ENCODE measurements at regions not wholly inside any gene's neighbourhood (a gene's known extent, or its start where the extent isn't known, plus 50 kb on each side); places are given as distances from the start of the nearest gene placed in this dataset.

DNA sequence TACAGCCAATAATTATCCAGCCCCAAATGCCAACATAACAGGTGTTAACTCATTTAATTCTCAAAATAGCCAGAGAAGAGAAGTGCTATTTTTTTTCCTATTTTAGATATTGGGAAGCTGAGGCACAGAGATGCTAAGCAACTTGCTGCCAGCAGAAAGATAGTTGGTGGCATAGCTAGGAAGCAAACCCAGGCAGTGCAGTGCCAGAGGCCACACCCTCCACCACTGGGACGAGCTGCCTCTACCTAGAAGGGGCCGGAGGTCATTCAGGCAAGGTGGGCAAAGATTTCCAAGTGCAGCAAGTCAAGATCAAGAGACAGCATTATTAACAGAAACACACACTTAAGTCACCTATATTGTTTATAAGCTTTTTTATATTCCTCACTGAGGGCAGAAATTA lies 654.1 kb downstream of the INHBA start:
- H3K9me3 ChIP-seq (ENCODE audit: control extremely low read depth in 1 of 3, control insufficient read depth in 2 of 3, insufficient read depth in 1 of 3, low read length in 2 of 3) = peaks cover 0 to 5% (median 0%) of the 10 kb centered on the region in 3 donors
- no peaks in the 10 kb centered on the region for H3K79me2 ChIP-seq (ENCODE audit: control insufficient read depth, insufficient read depth, low read length)
- POLR2A ChIA-PET = no interaction called here
- intact Hi-C loops (cut with micrococcal nuclease) = no loop called here
- no peak for DNase-seq
- Mint-ChIP-seq H3K27ac (no peak overlapping the region), H3K4me1 (no peaks in the 10 kb centered on the region), H3K9me3 (ENCODE audit: insufficient read depth) (no peaks in the 10 kb centered on the region), H3K27me3 (no peaks in the 10 kb centered on the region), H3K4me3 (no peak overlapping the region)
- no peak overlapping the region for H3K27ac ChIP-seq (ENCODE audit: low read length in 2 of 2)
- no peaks in the 10 kb centered on the region for H3K4me1 ChIP-seq (ENCODE audit: control insufficient read depth in 2 of 2, insufficient read depth in 2 of 2, low read length in 2 of 2)
- H3K4me2 ChIP-seq (replicated peaks; ENCODE audit: low read depth, low read length, poor library complexity, severe bottlenecking) = no peak overlapping the region
- no peak overlapping the region for H3K4me3 ChIP-seq (ENCODE audit: control extremely low read depth in 1 of 5, extremely low read depth in 1 of 5, insufficient read depth in 1 of 5, low read depth in 2 of 5, low read length in 4 of 5)
- peaks cover 0 to 3% (median 0%) of the 10 kb centered on the region in 4 experiments for H3K27me3 ChIP-seq (replicated peaks in 1 of 4; ENCODE audit: control extremely low read depth in 1 of 4, control insufficient read depth in 3 of 4, insufficient read depth in 4 of 4, low read length in 3 of 4)
- TF ChIP-seq CTCF (IDR thresholded peaks at IDR 0.05) (no peak), EZH2 (IDR thresholded peaks at IDR 0.05; ENCODE audit: borderline replicate concordance, insufficient read depth, low read depth, low read length, poor library complexity, severe bottlenecking) (no peak)
- H3K36me3 ChIP-seq (replicated peaks in 1 of 2; ENCODE audit: control extremely low read depth in 1 of 2, control insufficient read depth in 1 of 2, extremely low read depth in 1 of 2, insufficient read depth in 2 of 2, low read length in 1 of 2) = no peaks in the 10 kb centered on the region
- ATAC-seq (ENCODE audit: low read depth) = no peak
- CTCF ChIA-PET = no interaction called here
- H2AFZ ChIP-seq (ENCODE audit: insufficient read depth, low read depth, low read length, poor library complexity, severe bottlenecking) = no peak overlapping the region
- no peak overlapping the region for H3K9ac ChIP-seq (ENCODE audit: low read length)
- no peaks in the 10 kb centered on the region for H4K20me1 ChIP-seq (ENCODE audit: control insufficient read depth, insufficient read depth, low read length, poor library complexity, severe bottlenecking)
- no CpG with 5 or more reads among the region's 2 CpGs for WGBS (ENCODE audit: insufficient coverage)

- H4K20me1 ChIP-seq (ENCODE audit: control insufficient read depth, insufficient read depth, low read length, poor library complexity, severe bottlenecking) = no peaks in the 10 kb centered on the region
- CTCF ChIA-PET = no interaction called here
- no peaks in the 10 kb centered on the region for H3K79me2 ChIP-seq (ENCODE audit: control insufficient read depth, insufficient read depth, low read length)
- TF ChIP-seq CTCF (IDR thresholded peaks at IDR 0.05) = no peak
- TF ChIP-seq EZH2 (IDR thresholded peaks at IDR 0.05; ENCODE audit: borderline replicate concordance, insufficient read depth, low read depth, low read length, poor library complexity, severe bottlenecking) = no peak
- no peak overlapping the region for H3K27ac ChIP-seq (ENCODE audit: low read length in 2 of 2)
- no peaks in the 10 kb centered on the region for H3K36me3 ChIP-seq (replicated peaks in 1 of 2; ENCODE audit: control extremely low read depth in 1 of 2, control insufficient read depth in 1 of 2, extremely low read depth in 1 of 2, insufficient read depth in 2 of 2, low read length in 1 of 2)
- no peak overlapping the region for H3K4me2 ChIP-seq (replicated peaks; ENCODE audit: low read depth, low read length, poor library complexity, severe bottlenecking)
- intact Hi-C loops (cut with micrococcal nuclease) = no loop called here
- POLR2A ChIA-PET = no interaction called here
- Mint-ChIP-seq H3K27ac (no peak overlapping the region), H3K4me1 (no peaks in the 10 kb centered on the region), H3K27me3 (no peaks in the 10 kb centered on the region), H3K9me3 (ENCODE audit: insufficient read depth) (no peaks in the 10 kb centered on the region), H3K4me3 (no peak overlapping the region)
- ATAC-seq (ENCODE audit: low read depth) = no peak
- peaks cover 0 to 5% (median 3%) of the 10 kb centered on the region in 3 donors for H3K9me3 ChIP-seq (ENCODE audit: control extremely low read depth in 1 of 3, control insufficient read depth in 2 of 3, insufficient read depth in 1 of 3, low read length in 2 of 3)
- H3K4me3 ChIP-seq (ENCODE audit: control extremely low read depth in 1 of 5, extremely low read depth in 1 of 5, insufficient read depth in 1 of 5, low read depth in 2 of 5, low read length in 4 of 5) = no peak overlapping the region
- no peak overlapping the region for H3K9ac ChIP-seq (ENCODE audit: low read length)
- no peak overlapping the region for H2AFZ ChIP-seq (ENCODE audit: insufficient read depth, low read depth, low read length, poor library complexity, severe bottlenecking)
- H3K27me3 ChIP-seq (replicated peaks in 1 of 4; ENCODE audit: control extremely low read depth in 1 of 4, control insufficient read depth in 3 of 4, insufficient read depth in 4 of 4, low read length in 3 of 4) = peaks cover 0 to 3% (median 0%) of the 10 kb centered on the region in 4 experiments
- WGBS (ENCODE audit: insufficient coverage) = 94% methylated on average over 8 of the region's 9 CpGs
- no peak for DNase-seq
- no peaks in the 10 kb centered on the region for H3K4me1 ChIP-seq (ENCODE audit: control insufficient read depth in 2 of 2, insufficient read depth in 2 of 2, low read length in 2 of 2)
Observed at GRCh38 chr7:41047789-41048191, 655.1 kb downstream of the INHBA start.
